Adipocyte (in vitro differentiated cells): ENCODE measurements at regions not wholly inside any gene's neighbourhood (a gene's known extent, or its start where the extent isn't known, plus 50 kb on each side); places are given as distances from the start of the nearest gene placed in this dataset.
A peak's percentile ranks its signal among the peaks of the same experiment; 100 is the strongest.
"Not testable (repeated sequence)": the region's sequence is repeated elsewhere in the genome, so short reads cannot be mapped to it uniquely, and the experiment has no call there.

Source experiments
- DNase-seq: peaks from one replicate; pipeline ENCODE4 v3.0.0-alpha.2; 2015; ENCODE audit warnings: low read depth
- H3K27me3 ChIP-seq: replicated peaks from 2 replicates; pipeline ENCODE4 v1.7.0; 2013; ENCODE audit warnings: mild to moderate bottlenecking, low read length, moderate library complexity; ENCODE audit not compliant: control insufficient read depth, insufficient read depth
- H3K36me3 ChIP-seq: 2 replicates; pipeline ENCODE4 v1.7.0; 2013; ENCODE audit warnings: low read length, mild to moderate bottlenecking, moderate library complexity; ENCODE audit not compliant: control insufficient read depth, insufficient read depth, severe bottlenecking
- H3K4me1 ChIP-seq: 2 replicates; pipeline ENCODE4 v1.7.0; 2013; ENCODE audit warnings: mild to moderate bottlenecking, low read length, moderate library complexity; ENCODE audit not compliant: control insufficient read depth, insufficient read depth
- H3K4me3 ChIP-seq: 2 replicates; pipeline ENCODE4 v1.7.0; 2013; ENCODE audit warnings: mild to moderate bottlenecking, low read length, moderate library complexity
- H3K9ac ChIP-seq: 2 replicates; pipeline ENCODE4 v1.7.0; 2013; ENCODE audit warnings: mild to moderate bottlenecking, low read length, moderate library complexity
- H3K9me3 ChIP-seq: 2 replicates; pipeline ENCODE4 v1.7.0; 2013; ENCODE audit warnings: mild to moderate bottlenecking, low read length, moderate library complexity; ENCODE audit not compliant: control insufficient read depth

GRCh38 chr3:21927261-21927660, 176.3 kb upstream of the ZNF385D start:
- Histone ChIP-seq H3K9me3 (no peaks in the 10 kb centered on the region), H3K4me3 (no peak overlapping the region), H3K9ac (no peak overlapping the region), H3K27me3 (no peaks in the 10 kb centered on the region), H3K36me3 (no peaks in the 10 kb centered on the region), H3K4me1 (no peaks in the 10 kb centered on the region)
- no peak for DNase-seq

- Histone ChIP-seq H3K9ac (no peak overlapping the region), H3K4me1 (no peaks in the 10 kb centered on the region), H3K27me3 (no peaks in the 10 kb centered on the region), H3K36me3 (no peaks in the 10 kb centered on the region), H3K9me3 (no peaks in the 10 kb centered on the region), H3K4me3 (no peak overlapping the region)
- no peak for DNase-seq
These were observed 183.6 kb upstream of the ZNF385D start for GRCh38 chr3:21934591-21934990.

GRCh38 chr3:21936207-21936606, 185.2 kb upstream of the ZNF385D start:
- DNase-seq, result no peak
- H3K36me3 ChIP-seq, result no peaks in the 10 kb centered on the region
- no peaks in the 10 kb centered on the region for H3K27me3 ChIP-seq
- no peaks in the 10 kb centered on the region for H3K9me3 ChIP-seq
- H3K4me1 ChIP-seq, result no peaks in the 10 kb centered on the region
- no peak overlapping the region for H3K9ac ChIP-seq
- H3K4me3 ChIP-seq, result no peak overlapping the region

- no peaks in the 10 kb centered on the region for H3K9me3 ChIP-seq
- H3K9ac ChIP-seq, result no peak overlapping the region
- H3K36me3 ChIP-seq, result no peaks in the 10 kb centered on the region
- no peak overlapping the region for H3K4me3 ChIP-seq
- H3K27me3 ChIP-seq, result no peaks in the 10 kb centered on the region
- no peaks in the 10 kb centered on the region for H3K4me1 ChIP-seq
- DNase-seq, result no peak
These were observed 187.3 kb upstream of the ZNF385D start for GRCh38 chr3:21938267-21938681.

GRCh38 chr3:21942328-21942727, 191.3 kb upstream of the ZNF385D start:
- DNase-seq, result peak; percentile 21

GRCh38 chr3:21944251-21944650, 193.2 kb upstream of the ZNF385D start:
- peak; percentile 9 for DNase-seq
- Histone ChIP-seq H3K4me3 (no peak overlapping the region), H3K4me1 (no peaks in the 10 kb centered on the region), H3K27me3 (no peaks in the 10 kb centered on the region), H3K36me3 (no peaks in the 10 kb centered on the region), H3K9me3 (no peaks in the 10 kb centered on the region), H3K9ac (no peak overlapping the region)

More at GRCh38 chr3:21942328-21942727, 191.3 kb upstream of the ZNF385D start:
- no peaks in the 10 kb centered on the region for H3K4me1 ChIP-seq
- no peak overlapping the region for H3K4me3 ChIP-seq
- no peaks in the 10 kb centered on the region for H3K27me3 ChIP-seq
- H3K9me3 ChIP-seq, result no peaks in the 10 kb centered on the region
- no peaks in the 10 kb centered on the region for H3K36me3 ChIP-seq
- no peak overlapping the region for H3K9ac ChIP-seq

- DNase-seq, result no peak
- no peaks in the 10 kb centered on the region for H3K27me3 ChIP-seq
- no peaks in the 10 kb centered on the region for H3K36me3 ChIP-seq
- no peak overlapping the region for H3K9ac ChIP-seq
- no peak overlapping the region for H3K4me3 ChIP-seq
- H3K9me3 ChIP-seq, result no peaks in the 10 kb centered on the region
- peaks cover 16% of the 10 kb centered on the region for H3K4me1 ChIP-seq
These were observed 201.8 kb upstream of the ZNF385D start for GRCh38 chr3:21952856-21953255.

GRCh38 chr3:21954709-21955108, 203.7 kb upstream of the ZNF385D start:
- peak; percentile 81 for DNase-seq
- no peaks in the 10 kb centered on the region for H3K27me3 ChIP-seq
- peak overlapping the region; percentile 44 for H3K4me3 ChIP-seq
- H3K4me1 ChIP-seq, result peaks cover 16% of the 10 kb centered on the region
- no peaks in the 10 kb centered on the region for H3K36me3 ChIP-seq
- H3K9ac ChIP-seq, result peak overlapping the region; percentile 10
- H3K9me3 ChIP-seq, result no peaks in the 10 kb centered on the region

GRCh38 chr3:21955406-21955805, 204.4 kb upstream of the ZNF385D start:
- peaks cover 16% of the 10 kb centered on the region for H3K4me1 ChIP-seq
- peak overlapping the region; percentile 10 for H3K9ac ChIP-seq
- no peaks in the 10 kb centered on the region for H3K36me3 ChIP-seq
- H3K27me3 ChIP-seq, result no peaks in the 10 kb centered on the region
- DNase-seq, result no peak
- H3K4me3 ChIP-seq, result no peak overlapping the region
- H3K9me3 ChIP-seq, result no peaks in the 10 kb centered on the region

GRCh38 chr3:21960033-21960432, 209.0 kb upstream of the ZNF385D start:
- Histone ChIP-seq H3K36me3 (no peaks in the 10 kb centered on the region), H3K9ac (no peak overlapping the region), H3K9me3 (no peaks in the 10 kb centered on the region), H3K4me3 (no peak overlapping the region), H3K27me3 (no peaks in the 10 kb centered on the region), H3K4me1 (peaks cover 10% of the 10 kb centered on the region)
- DNase-seq, result no peak

- peak; percentile 40 for DNase-seq
- no peak overlapping the region for H3K4me3 ChIP-seq
- H3K36me3 ChIP-seq, result no peaks in the 10 kb centered on the region
- H3K4me1 ChIP-seq, result no peaks in the 10 kb centered on the region
- H3K9me3 ChIP-seq, result no peaks in the 10 kb centered on the region
- H3K9ac ChIP-seq, result no peak overlapping the region
- no peaks in the 10 kb centered on the region for H3K27me3 ChIP-seq
These were observed 211.4 kb upstream of the ZNF385D start for GRCh38 chr3:21962456-21962855.

- H3K36me3 ChIP-seq, H3K9me3 ChIP-seq, H3K27me3 ChIP-seq, H3K4me3 ChIP-seq, DNase-seq, H3K4me1 ChIP-seq, H3K9ac ChIP-seq: not testable (repeated sequence)
These were observed 215.4 kb upstream of the ZNF385D start for GRCh38 chr3:21966457-21966856.
